H9 (cell line): ENCODE measurements at regions not wholly inside any gene's neighbourhood (a gene's known extent, or its start where the extent isn't known, plus 50 kb on each side); places are given as distances from the start of the nearest gene placed in this dataset.

Source experiments
- DNase-seq: peaks from one replicate; pipeline ENCODE4 v3.0.0-alpha.2; 2017
- H2AFZ ChIP-seq: one replicate; pipeline ENCODE4 v1.6.1; 2013; ENCODE audit warnings: mild to moderate bottlenecking, low read length, control low read depth, moderate library complexity
- H2AK5ac ChIP-seq: 2 replicates; pipeline ENCODE4 v1.6.1; 2013; ENCODE audit warnings: low read length, control low read depth, mixed read lengths; ENCODE audit not compliant: insufficient read length
- H2BK120ac ChIP-seq: one replicate; pipeline ENCODE4 v1.6.1; 2013; ENCODE audit warnings: low read depth, mild to moderate bottlenecking, low read length, control low read depth, inconsistent platforms; ENCODE audit not compliant: poor library complexity, severe bottlenecking
- H2BK12ac ChIP-seq: 2 replicates; pipeline ENCODE4 v1.6.1; 2013; ENCODE audit warnings: low read length, control low read depth, mixed read lengths, low read depth; ENCODE audit not compliant: insufficient read length
- H2BK15ac ChIP-seq: 2 replicates; pipeline ENCODE4 v1.6.1; 2013; ENCODE audit warnings: low read depth, low read length, control low read depth
- H2BK20ac ChIP-seq: one replicate; pipeline ENCODE4 v1.6.1; 2013; ENCODE audit warnings: low read depth, mild to moderate bottlenecking, low read length, control low read depth, inconsistent platforms; ENCODE audit not compliant: poor library complexity, severe bottlenecking
- H2BK5ac ChIP-seq: 2 replicates; pipeline ENCODE4 v1.6.1; 2013; ENCODE audit warnings: low read length, control low read depth, mixed read lengths; ENCODE audit not compliant: insufficient read length
- H3K14ac ChIP-seq: 2 replicates; pipeline ENCODE4 v1.6.1; 2013; ENCODE audit warnings: low read length, control low read depth; ENCODE audit not compliant: insufficient read depth
- H3K18ac ChIP-seq: 2 replicates; pipeline ENCODE4 v1.6.1; 2013; ENCODE audit warnings: low read depth, mild to moderate bottlenecking, mixed read lengths, low read length, control low read depth; ENCODE audit not compliant: insufficient read length
- H3K23ac ChIP-seq: 2 replicates; pipeline ENCODE4 v1.6.1; 2013; ENCODE audit warnings: low read length, control low read depth, mixed read lengths, low read depth; ENCODE audit not compliant: insufficient read length
- H3K23me2 ChIP-seq: 2 replicates; pipeline ENCODE4 v1.6.1; 2013; ENCODE audit warnings: low read depth, mild to moderate bottlenecking, mixed read lengths, low read length, control low read depth; ENCODE audit not compliant: insufficient read length, poor library complexity, severe bottlenecking
- H3K27ac ChIP-seq: 2 replicates; pipeline ENCODE4 v1.5.1; 2013; ENCODE audit warnings: low read length, control low read depth, mixed read lengths, low read depth; ENCODE audit not compliant: insufficient read length
- H3K27me3 ChIP-seq: 2 replicates; pipeline ENCODE4 v1.6.1; 2013; ENCODE audit warnings: low read length, control low read depth, inconsistent platforms; ENCODE audit not compliant: insufficient read depth
- H3K4ac ChIP-seq: 2 replicates; pipeline ENCODE4 v1.6.1; 2013; ENCODE audit warnings: low read depth, mild to moderate bottlenecking, control low read depth, inconsistent platforms, low read length, moderate library complexity
- H3K4me1 ChIP-seq: 2 replicates; pipeline ENCODE4 v1.6.1; 2013; ENCODE audit warnings: low read length, control low read depth, inconsistent platforms; ENCODE audit not compliant: insufficient read depth
- H3K4me2 ChIP-seq: 2 replicates; pipeline ENCODE4 v1.6.1; 2013; ENCODE audit warnings: low read length, control low read depth, mixed read lengths; ENCODE audit not compliant: insufficient read length, insufficient read depth
- H3K56ac ChIP-seq: 2 replicates; pipeline ENCODE4 v1.6.1; 2013; ENCODE audit warnings: low read depth, mild to moderate bottlenecking, mixed read lengths, low read length, control low read depth; ENCODE audit not compliant: insufficient read length
- H3K79me1 ChIP-seq: 2 replicates; pipeline ENCODE4 v1.6.1; 2013; ENCODE audit warnings: low read depth, mild to moderate bottlenecking, moderate library complexity, low read length, control low read depth, inconsistent platforms; ENCODE audit not compliant: insufficient read depth, poor library complexity, severe bottlenecking
- H3K79me2 ChIP-seq: 2 replicates; pipeline ENCODE4 v1.6.1; 2013; ENCODE audit warnings: low read length, control low read depth, inconsistent platforms; ENCODE audit not compliant: insufficient read depth
- H3K9ac ChIP-seq: 2 replicates; pipeline ENCODE4 v1.6.1; 2013; ENCODE audit warnings: low read length, control low read depth, mixed read lengths; ENCODE audit not compliant: insufficient read length; ENCODE audit errors: extremely low read depth
- H3K9me3 ChIP-seq: one replicate; pipeline ENCODE4 v1.6.1; 2013; ENCODE audit warnings: low read depth, low read length, inconsistent platforms; ENCODE audit not compliant: control insufficient read depth
- H3T11ph ChIP-seq: one replicate; pipeline ENCODE4 v1.6.1; 2013; ENCODE audit warnings: mild to moderate bottlenecking, low read length, control low read depth, inconsistent platforms
- H4K20me1 ChIP-seq: one replicate; pipeline ENCODE4 v1.6.1; 2013; ENCODE audit not compliant: control insufficient read depth, insufficient read length, insufficient read depth
- H4K5ac ChIP-seq: 2 replicates; pipeline ENCODE4 v1.6.1; 2013; ENCODE audit warnings: low read depth, mild to moderate bottlenecking, mixed read lengths, low read length, control low read depth; ENCODE audit not compliant: insufficient read length
- H4K8ac ChIP-seq: replicated peaks from 2 replicates; pipeline ENCODE4 v1.6.1; 2013; ENCODE audit warnings: low read length, control low read depth, mixed read lengths, low read depth; ENCODE audit not compliant: insufficient read length
- H4K91ac ChIP-seq: 2 replicates; pipeline ENCODE4 v1.6.1; 2013; ENCODE audit warnings: low read depth, mild to moderate bottlenecking, moderate library complexity, mixed read lengths, low read length, control low read depth; ENCODE audit not compliant: insufficient read length
- H3K27ac Mint-ChIP-seq, 3 experiments: 2 replicates in 2 of 3; 3 replicates in 1 of 3; pipeline ENCODE4 v1.8.0; 2020 to 2021; ENCODE audit warnings: mixed read lengths in 3 of 3, mild to moderate bottlenecking in 1 of 3, moderate library complexity in 1 of 3
- H3K27me3 Mint-ChIP-seq: 2 replicates; pipeline ENCODE4 v1.8.0; 2021; ENCODE audit warnings: low read depth, mild to moderate bottlenecking, moderate library complexity, mixed read lengths
- H3K36me3 Mint-ChIP-seq, 3 experiments: 2 replicates in 2 of 3; 3 replicates in 1 of 3; pipeline ENCODE4 v1.8.0; 2020 to 2021; ENCODE audit warnings: low read depth in 3 of 3, mixed read lengths in 3 of 3; ENCODE audit not compliant: insufficient read depth in 1 of 3
- H3K4me1 Mint-ChIP-seq, 2 experiments: 2 replicates each; pipeline ENCODE4 v1.8.0; 2020; ENCODE audit warnings: mixed read lengths in 2 of 2
- H3K4me3 Mint-ChIP-seq, 2 experiments: 2 replicates in 1 of 2; 3 replicates in 1 of 2; pipeline ENCODE4 v1.8.0; 2020 to 2021; ENCODE audit warnings: mild to moderate bottlenecking in 2 of 2, mixed read lengths in 2 of 2, moderate library complexity in 1 of 2
- H3K9me3 Mint-ChIP-seq, 2 experiments: 2 replicates in 1 of 2; 3 replicates in 1 of 2; pipeline ENCODE4 v1.8.0; 2020; ENCODE audit warnings: mild to moderate bottlenecking in 2 of 2, mixed read lengths in 2 of 2, moderate library complexity in 1 of 2
- CTCF ChIP-seq: fragments of 200-600 bp; sonication (generic); conservative IDR thresholded peaks from 3 replicates; pipeline ENCODE4 v1.8.0; 2021; ENCODE audit warnings: antibody characterized with exemption, mild to moderate bottlenecking
- WGBS: extraction: QIAGEN DNeasy Blood & Tissue Kit; methylation state at CpG from one replicate; pipeline ENCODE4 v1.1.7; 2013; ENCODE audit warnings: missing lambda C conversion rate, low lambda C conversion rate, mixed read lengths; ENCODE audit not compliant: insufficient read length; ENCODE audit errors: extremely low coverage; 5-methylcytosine and 5-hydroxymethylcytosine counted together

GRCh38 chr4:177119691-177120090 is 190.0 kb upstream of the NEIL3 start:
- no peak overlapping the region for H3K23ac ChIP-seq
- no peak overlapping the region for H2AFZ ChIP-seq
- H3K79me1 ChIP-seq, result no peaks in the 10 kb centered on the region

More at GRCh38 chr4:177119691-177120090, 190.0 kb upstream of the NEIL3 start:
- Histone ChIP-seq H3K14ac (no peak overlapping the region), H3K27me3 (no peaks in the 10 kb centered on the region), H3K27ac (no peak overlapping the region), H2BK5ac (no peak overlapping the region), H3K79me2 (no peaks in the 10 kb centered on the region), H4K91ac (no peak overlapping the region), H3K9me3 (no peaks in the 10 kb centered on the region), H2BK15ac (no peak overlapping the region), H3K4me1 (no peaks in the 10 kb centered on the region), H3K4me2 (no peak overlapping the region), H2BK20ac (no peak overlapping the region), H2BK12ac (no peak overlapping the region), H3K9ac (no peak overlapping the region), H3K23me2 (no peaks in the 10 kb centered on the region), H3K56ac (no peak overlapping the region), H3K4ac (no peak overlapping the region), H2BK120ac (no peak overlapping the region), H4K5ac (no peak overlapping the region), H2AK5ac (no peak overlapping the region), H3T11ph (no peak overlapping the region), H4K20me1 (no peaks in the 10 kb centered on the region), H4K8ac (no peak overlapping the region), H3K18ac (no peak overlapping the region)
- Mint-ChIP-seq H3K4me1 (peaks cover 15 to 24% of the 10 kb centered on the region in 2 experiments), H3K27me3 (no peaks in the 10 kb centered on the region), H3K36me3 (peaks cover 3 to 16% (median 7%) of the 10 kb centered on the region in 3 experiments), H3K4me3 (no peak overlapping the region), H3K27ac (no peak overlapping the region), H3K9me3 (peaks cover 11 to 14% of the 10 kb centered on the region in 2 experiments)
- TF ChIP-seq CTCF, result no peak
- no peak for DNase-seq
- WGBS, result no CpG with 5 or more reads among the region's 3 CpGs
